ENCODE measurements at regions not wholly inside any gene's neighbourhood (a gene's known extent, or its start where the extent isn't known, plus 50 kb on each side); places are given as distances from the start of the nearest gene placed in this dataset.

DNA sequence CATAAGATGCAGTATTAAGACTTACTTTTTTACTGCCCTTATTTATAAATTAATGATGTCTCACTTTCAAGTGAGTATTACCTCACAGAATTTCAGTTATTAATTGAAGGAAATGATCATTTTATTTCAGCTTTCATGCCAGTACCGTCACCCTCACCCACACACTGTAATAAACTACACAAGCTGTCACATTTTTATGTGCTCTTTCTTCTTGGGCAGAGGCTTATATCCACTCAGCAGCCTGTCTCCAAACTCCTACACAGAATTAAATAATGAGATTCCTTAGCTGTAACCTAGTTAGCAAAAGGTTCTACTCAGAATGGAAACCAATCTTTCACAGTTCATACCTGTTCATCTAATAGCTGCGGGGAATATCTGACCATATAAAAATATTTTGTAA, 1915.8 kb upstream of the CDH6 start:
- Mint-ChIP-seq H3K4me3 (no peak overlapping the region), H3K4me1 (no peaks in the 10 kb centered on the region), H3K27me3 (no peaks in the 10 kb centered on the region), H3K9me3 (peaks cover 15 to 22% of the 10 kb centered on the region in 2 donors), H3K27ac (no peak overlapping the region)
- DNase-seq = no peak
- ATAC-seq = no peak

- ATAC-seq (no peak), DNase-seq (no peak)
- Mint-ChIP-seq H3K27ac (no peak overlapping the region), H3K4me3 (no peak overlapping the region), H3K27me3 (no peaks in the 10 kb centered on the region), H3K4me1 (no peaks in the 10 kb centered on the region), H3K9me3 (peaks cover 13 to 34% of the 10 kb centered on the region in 2 donors)
Observed at GRCh38 chr5:29276371-29276770, 1917.1 kb upstream of the CDH6 start.

GRCh38 chr5:29263915-29264351, 1929.6 kb upstream of the CDH6 start:
- H3K27ac Mint-ChIP-seq = no peak overlapping the region
- H3K9me3 Mint-ChIP-seq = peaks cover 0 to 22% of the 10 kb centered on the region in 2 donors
- DNase-seq = no peak

GRCh38 chr5:29262339-29263123, 1931.0 kb upstream of the CDH6 start:
- H3K4me3 Mint-ChIP-seq = no peak overlapping the region
- no peak overlapping the region for H3K27ac Mint-ChIP-seq
- no peaks in the 10 kb centered on the region for H3K4me1 Mint-ChIP-seq
- H3K9me3 Mint-ChIP-seq = peaks cover 0 to 29% of the 10 kb centered on the region in 2 donors
- ATAC-seq = no peak
- H3K27me3 Mint-ChIP-seq = no peaks in the 10 kb centered on the region
- DNase-seq = no peak

More at GRCh38 chr5:29263915-29264351, 1929.6 kb upstream of the CDH6 start:
- Mint-ChIP-seq H3K4me1 (no peaks in the 10 kb centered on the region), H3K27me3 (no peaks in the 10 kb centered on the region), H3K4me3 (no peak overlapping the region)
- no peak for ATAC-seq

DNA sequence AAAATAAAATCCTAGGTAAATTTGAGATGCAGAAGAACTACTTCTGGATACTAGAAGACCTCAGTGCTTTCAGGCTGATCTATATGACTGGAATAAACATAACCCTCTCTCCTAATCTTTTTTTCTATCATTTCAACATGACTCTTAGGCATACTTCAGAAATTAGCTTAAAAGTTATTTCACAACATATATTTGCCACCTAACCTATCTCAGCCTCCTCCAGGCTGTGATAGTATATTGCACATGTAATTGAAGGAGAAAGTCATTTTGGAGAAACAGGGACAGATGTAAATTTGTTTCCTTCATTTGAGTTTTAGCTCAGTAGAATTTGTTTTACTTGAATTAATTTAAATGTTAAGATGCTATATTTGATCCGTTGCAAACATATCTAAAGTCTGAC, 1932.3 kb upstream of the CDH6 start:
- Mint-ChIP-seq H3K27ac (no peak overlapping the region), H3K4me3 (no peak overlapping the region), H3K9me3 (peaks cover 0 to 29% of the 10 kb centered on the region in 2 donors), H3K4me1 (no peaks in the 10 kb centered on the region), H3K27me3 (no peaks in the 10 kb centered on the region)
- DNase-seq = no peak
- ATAC-seq = no peak

DNA sequence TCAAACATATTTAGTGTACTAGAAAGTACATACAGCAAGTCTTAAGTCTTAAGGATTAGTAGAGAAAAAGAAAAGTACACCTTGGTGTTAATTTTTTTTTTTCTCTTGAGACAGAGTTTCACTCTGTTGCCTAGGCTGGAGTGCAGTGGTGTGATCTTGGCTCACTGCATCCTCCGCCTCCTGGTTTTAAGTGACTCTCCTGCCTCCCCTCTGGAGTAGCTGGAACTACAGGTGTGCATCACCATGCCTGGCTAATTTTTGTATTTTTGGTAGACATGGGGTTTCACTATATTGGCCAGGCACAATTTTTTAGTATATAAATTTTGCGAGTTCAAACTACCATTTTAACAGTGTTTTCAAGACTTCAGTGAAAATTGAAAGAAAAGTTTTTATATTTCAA, 1941.1 kb upstream of the CDH6 start:
- Mint-ChIP-seq H3K9me3 (peaks cover 0 to 4% of the 10 kb centered on the region in 2 donors), H3K27ac (peak overlapping the region in 1 of 2 donors; percentile 12), H3K4me1 (no peaks in the 10 kb centered on the region), H3K4me3 (no peak overlapping the region), H3K27me3 (no peaks in the 10 kb centered on the region)
- no peak for ATAC-seq
- no peak for DNase-seq

DNA sequence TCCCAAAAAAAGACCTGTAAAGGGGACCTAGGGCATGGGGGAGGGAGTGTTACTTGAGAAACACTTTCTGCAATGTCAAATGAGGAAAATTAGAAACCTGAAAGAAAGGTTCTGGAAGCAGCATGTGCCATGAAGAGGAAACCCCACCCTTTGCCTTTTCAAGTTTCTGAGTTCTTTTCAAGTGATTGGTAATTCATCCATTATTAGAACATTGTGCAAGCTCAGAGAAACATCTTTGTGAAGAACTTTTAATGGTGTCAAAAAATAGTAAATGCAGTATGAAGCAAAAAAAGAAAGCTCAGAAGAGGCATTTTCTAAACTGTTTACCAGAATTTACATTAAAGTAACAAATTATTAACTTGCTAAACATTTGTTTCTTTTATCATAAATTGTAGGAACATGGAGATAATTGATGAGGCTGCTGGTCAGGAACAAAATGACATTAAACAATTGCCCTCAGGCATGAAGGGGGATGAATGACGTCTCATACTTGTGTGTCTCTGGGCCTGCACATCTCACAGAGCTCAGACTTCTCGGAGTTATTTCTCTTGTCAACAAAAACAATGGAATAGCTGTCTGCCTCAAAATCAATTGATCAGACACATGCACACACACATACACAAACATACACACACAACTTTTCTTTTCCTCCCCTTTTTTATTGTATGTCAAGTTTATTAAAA, 1946.0 kb upstream of the CDH6 start:
- Mint-ChIP-seq H3K4me1 (no peaks in the 10 kb centered on the region), H3K27me3 (no peaks in the 10 kb centered on the region), H3K27ac (no peak overlapping the region), H3K4me3 (no peak overlapping the region), H3K9me3 (peaks cover 6 to 19% of the 10 kb centered on the region in 2 donors)
- DNase-seq (no peak), ATAC-seq (no peak)

GRCh38 chr5:29240379-29240778, 1953.1 kb upstream of the CDH6 start:
- Mint-ChIP-seq H3K27ac (no peak overlapping the region), H3K27me3 (no peaks in the 10 kb centered on the region), H3K4me3 (no peak overlapping the region), H3K9me3 (peaks cover 14 to 15% of the 10 kb centered on the region in 2 donors), H3K4me1 (no peaks in the 10 kb centered on the region)
- DNase-seq = no peak
- no peak for ATAC-seq

- Mint-ChIP-seq H3K9me3 (peaks cover 9 to 10% of the 10 kb centered on the region in 2 donors), H3K4me1 (no peaks in the 10 kb centered on the region), H3K27ac (no peak overlapping the region), H3K27me3 (no peaks in the 10 kb centered on the region), H3K4me3 (no peak overlapping the region)
- ATAC-seq (no peak), DNase-seq (no peak)
Observed at GRCh38 chr5:29239606-29240005, 1953.9 kb upstream of the CDH6 start.

DNA sequence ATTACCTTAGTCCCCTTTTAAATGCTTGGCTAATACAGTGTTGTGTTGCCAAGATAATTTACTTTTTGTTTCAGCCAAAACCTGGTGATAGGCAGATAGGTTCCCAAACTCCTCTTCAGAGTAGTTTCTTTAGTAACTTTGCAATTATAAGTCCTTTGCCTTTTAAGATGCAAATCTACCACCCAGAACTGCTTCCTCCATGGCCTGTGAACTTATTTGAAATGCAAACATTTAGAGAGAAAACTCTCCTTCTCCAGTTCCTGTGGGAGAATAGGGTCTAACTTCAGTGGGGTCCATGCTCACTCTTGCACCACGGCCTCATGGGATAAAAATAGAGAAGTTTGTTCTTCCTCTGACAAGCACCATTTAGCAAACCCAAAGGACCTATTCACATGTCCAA, 1955.4 kb upstream of the CDH6 start:
- DNase-seq (no peak), ATAC-seq (no peak)
- Mint-ChIP-seq H3K4me1 (no peaks in the 10 kb centered on the region), H3K27ac (no peak overlapping the region), H3K9me3 (peaks cover 4 to 10% of the 10 kb centered on the region in 2 donors), H3K4me3 (no peak overlapping the region), H3K27me3 (no peaks in the 10 kb centered on the region)

DNA sequence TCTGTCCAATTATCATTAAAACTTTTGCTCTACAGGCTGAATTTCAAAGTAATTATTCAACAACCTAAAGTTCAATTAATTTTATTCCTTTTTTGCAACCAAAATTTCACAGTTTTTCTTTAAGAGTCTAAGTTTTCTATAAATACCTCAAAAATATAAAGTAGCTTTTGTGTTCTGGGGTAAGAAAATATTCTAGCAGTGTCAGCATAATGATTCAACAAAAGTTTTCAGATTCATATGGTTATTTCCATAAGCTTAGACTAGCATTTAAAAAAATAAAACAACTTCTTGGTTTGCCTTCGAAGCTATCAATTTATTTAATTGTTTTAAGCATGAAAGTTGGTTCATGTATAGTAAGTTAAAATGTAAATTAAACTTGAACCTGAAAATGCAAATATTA, 1962.3 kb upstream of the CDH6 start:
- DNase-seq = no peak
- Mint-ChIP-seq H3K27ac (no peak overlapping the region), H3K4me1 (no peaks in the 10 kb centered on the region), H3K27me3 (no peaks in the 10 kb centered on the region), H3K4me3 (no peak overlapping the region), H3K9me3 (no peaks in the 10 kb centered on the region)
- ATAC-seq = no peak

DNA sequence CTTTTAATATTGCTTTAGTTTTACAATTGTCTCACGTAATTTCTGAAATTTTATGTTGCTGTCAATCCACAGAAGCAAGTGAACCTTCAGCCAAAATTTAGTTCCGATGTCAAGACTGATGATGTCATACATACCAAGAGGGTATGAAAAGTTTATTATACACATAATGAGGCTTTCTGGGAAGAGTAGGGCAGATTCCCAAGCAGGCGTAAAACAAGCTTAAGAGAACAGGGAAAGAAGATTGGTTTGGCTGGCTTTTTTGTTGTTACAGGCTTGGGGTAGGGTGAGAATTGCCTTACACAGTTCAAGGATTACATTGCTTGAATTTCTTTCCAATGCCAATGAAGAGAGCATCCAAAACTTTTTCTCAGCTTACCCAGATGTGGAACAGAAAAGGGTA, 1962.9 kb upstream of the CDH6 start:
- DNase-seq (no peak), ATAC-seq (no peak)
- no peaks in the 10 kb centered on the region for H3K27me3 Mint-ChIP-seq

GRCh38 chr5:29229461-29229860, 1964.0 kb upstream of the CDH6 start:
- H3K9me3 Mint-ChIP-seq = no peaks in the 10 kb centered on the region

More for the DNA sequence above, 1962.9 kb upstream of the CDH6 start:
- Mint-ChIP-seq H3K27ac (no peak overlapping the region), H3K9me3 (no peaks in the 10 kb centered on the region), H3K4me1 (no peaks in the 10 kb centered on the region), H3K4me3 (no peak overlapping the region)

GRCh38 chr5:29218138-29218537, 1975.3 kb upstream of the CDH6 start:
- no peaks in the 10 kb centered on the region for H3K27me3 Mint-ChIP-seq
- no peak overlapping the region for H3K27ac Mint-ChIP-seq
- H3K9me3 Mint-ChIP-seq = peaks cover 7 to 14% of the 10 kb centered on the region in 2 donors
- H3K4me1 Mint-ChIP-seq = no peaks in the 10 kb centered on the region
- H3K4me3 Mint-ChIP-seq = no peak overlapping the region
- no peak for ATAC-seq
- DNase-seq = no peak

More at GRCh38 chr5:29229461-29229860, 1964.0 kb upstream of the CDH6 start:
- H3K4me1 Mint-ChIP-seq = no peaks in the 10 kb centered on the region
- no peak overlapping the region for H3K27ac Mint-ChIP-seq
- H3K4me3 Mint-ChIP-seq = no peak overlapping the region
- ATAC-seq (no peak), DNase-seq (no peak)
- H3K27me3 Mint-ChIP-seq = no peaks in the 10 kb centered on the region

- Mint-ChIP-seq H3K4me3 (no peak overlapping the region), H3K27me3 (no peaks in the 10 kb centered on the region), H3K9me3 (peaks cover 7 to 19% of the 10 kb centered on the region in 2 donors), H3K27ac (no peak overlapping the region), H3K4me1 (no peaks in the 10 kb centered on the region)
- no peak for ATAC-seq
- DNase-seq = no peak
Observed at GRCh38 chr5:29214839-29215238, 1978.6 kb upstream of the CDH6 start.

DNA sequence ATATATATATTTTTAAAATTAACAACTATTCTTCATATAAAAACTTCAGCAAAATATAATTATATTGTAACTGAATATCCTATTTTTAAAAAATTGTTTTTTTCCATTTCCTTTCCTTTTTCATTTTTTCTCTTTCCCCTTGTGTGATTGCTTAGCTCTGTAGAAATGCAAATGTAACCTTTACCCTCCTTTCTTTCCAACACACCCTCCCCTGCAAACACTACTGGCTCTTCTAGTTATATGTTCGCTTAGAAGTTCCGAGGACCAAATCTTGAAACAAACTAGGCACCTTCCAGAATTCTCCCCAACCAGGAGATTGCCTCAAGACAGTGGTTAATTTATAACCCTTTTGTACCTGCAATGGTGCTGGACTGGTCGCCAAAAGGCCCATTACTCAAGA, 1980.0 kb upstream of the CDH6 start:
- no peak for DNase-seq
- no peaks in the 10 kb centered on the region for H3K4me1 Mint-ChIP-seq
- H3K27ac Mint-ChIP-seq = no peak overlapping the region
- H3K9me3 Mint-ChIP-seq = peaks cover 4 to 14% of the 10 kb centered on the region in 2 donors
- H3K27me3 Mint-ChIP-seq = no peaks in the 10 kb centered on the region
- H3K4me3 Mint-ChIP-seq = no peak overlapping the region
- no peak for ATAC-seq
